Lung (tissue), 11 donors: ENCODE measurements at regions not wholly inside any gene's neighbourhood (a gene's known extent, or its start where the extent isn't known, plus 50 kb on each side); places are given as distances from the start of the nearest gene placed in this dataset.

Experiments used
- ATAC-seq: fragments of 200-7000 bp; cut with Tn5 transposase; one replicate; pipeline ENCODE4 v1.9.1; 2020; ENCODE audit warnings: moderate number of reproducible peaks; ENCODE audit not compliant: insufficient read depth, low FRiP score
- DNase-seq, 3 donors: peaks; one replicate each; pipeline ENCODE4 v3.0.0-alpha.2; 2013 to 2017
- H3K27ac ChIP-seq, 2 donors: one replicate each; pipeline ENCODE4 v1.5.1; 2013; ENCODE audit warnings: mild to moderate bottlenecking in 2 of 2, moderate library complexity in 2 of 2, control low read depth in 1 of 2, inconsistent platforms in 1 of 2, low read depth in 1 of 2, low read length in 1 of 2
- H3K27me3 ChIP-seq, 3 donors: one replicate each; pipeline ENCODE4 v1.5.1; 2013; ENCODE audit warnings: low read length in 2 of 3; ENCODE audit not compliant: control insufficient read depth in 3 of 3, insufficient read depth in 3 of 3
- H3K36me3 ChIP-seq, 4 donors: one replicate each; pipeline ENCODE4 v1.5.1; 2013; ENCODE audit warnings: low read length in 4 of 4, mild to moderate bottlenecking in 1 of 4, moderate library complexity in 1 of 4; ENCODE audit not compliant: control insufficient read depth in 4 of 4, insufficient read depth in 4 of 4
- H3K4me1 ChIP-seq, 5 donors: one replicate each; pipeline ENCODE4 v1.5.1; 2013; ENCODE audit warnings: low read length in 5 of 5, mild to moderate bottlenecking in 2 of 5, moderate library complexity in 1 of 5; ENCODE audit not compliant: control insufficient read depth in 5 of 5, insufficient read depth in 5 of 5
- H3K4me3 ChIP-seq: one replicate; pipeline ENCODE4 v1.5.1; 2013; ENCODE audit warnings: mild to moderate bottlenecking, control low read depth, moderate library complexity
- H3K9ac ChIP-seq, 2 donors: one replicate each; pipeline ENCODE4 v1.5.1; 2013; ENCODE audit warnings: low read length in 2 of 2, control low read depth in 1 of 2; ENCODE audit not compliant: insufficient read depth in 1 of 2
- H3K9me3 ChIP-seq, 4 donors: one replicate each; pipeline ENCODE4 v1.5.1; 2013; ENCODE audit warnings: low read length in 3 of 4, mild to moderate bottlenecking in 1 of 4, moderate library complexity in 1 of 4; ENCODE audit not compliant: control insufficient read depth in 4 of 4, insufficient read depth in 3 of 4
- WGBS, 2 donors: extraction: QIAGEN DNeasy Blood & Tissue Kit; methylation state at CpG; one replicate each; pipeline ENCODE4 v1.1.7; 2013; 5-methylcytosine and 5-hydroxymethylcytosine counted together
- TF ChIP-seq, protein P1 (sequence below): IDR thresholded peaks from 2 replicates; pipeline ENCODE4 v1.5.1; 2012; ENCODE audit warnings: mild to moderate bottlenecking; ENCODE audit errors: control extremely low read depth, extremely low read depth
- donor health status: control.
- donor health status: control.
- donor health status: Bipolar disorder and iron deficiency.
- donor health status: healthy.
- donor health status: DM: yes; HTN: yes; CAD: no.

GRCh38 chr14:95396221-95396620 lies 76.5 kb upstream of the CLMN start:
- no peak overlapping the region for H3K9ac ChIP-seq
- no peak for DNase-seq
- H3K27me3 ChIP-seq = no peaks in the 10 kb centered on the region
- H3K4me3 ChIP-seq = no peak overlapping the region
- H3K4me1 ChIP-seq = no peaks in the 10 kb centered on the region
- TF ChIP-seq, protein P1, sequence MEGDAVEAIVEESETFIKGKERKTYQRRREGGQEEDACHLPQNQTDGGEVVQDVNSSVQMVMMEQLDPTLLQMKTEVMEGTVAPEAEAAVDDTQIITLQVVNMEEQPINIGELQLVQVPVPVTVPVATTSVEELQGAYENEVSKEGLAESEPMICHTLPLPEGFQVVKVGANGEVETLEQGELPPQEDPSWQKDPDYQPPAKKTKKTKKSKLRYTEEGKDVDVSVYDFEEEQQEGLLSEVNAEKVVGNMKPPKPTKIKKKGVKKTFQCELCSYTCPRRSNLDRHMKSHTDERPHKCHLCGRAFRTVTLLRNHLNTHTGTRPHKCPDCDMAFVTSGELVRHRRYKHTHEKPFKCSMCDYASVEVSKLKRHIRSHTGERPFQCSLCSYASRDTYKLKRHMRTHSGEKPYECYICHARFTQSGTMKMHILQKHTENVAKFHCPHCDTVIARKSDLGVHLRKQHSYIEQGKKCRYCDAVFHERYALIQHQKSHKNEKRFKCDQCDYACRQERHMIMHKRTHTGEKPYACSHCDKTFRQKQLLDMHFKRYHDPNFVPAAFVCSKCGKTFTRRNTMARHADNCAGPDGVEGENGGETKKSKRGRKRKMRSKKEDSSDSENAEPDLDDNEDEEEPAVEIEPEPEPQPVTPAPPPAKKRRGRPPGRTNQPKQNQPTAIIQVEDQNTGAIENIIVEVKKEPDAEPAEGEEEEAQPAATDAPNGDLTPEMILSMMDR = no peak
- no peak for ATAC-seq
- H3K36me3 ChIP-seq = no peaks in the 10 kb centered on the region
- WGBS, 2 donors = 26 to 42% methylated on average over 4 of the region's 4 CpGs
- H3K27ac ChIP-seq = no peak overlapping the region
- H3K9me3 ChIP-seq = no peaks in the 10 kb centered on the region

DNA sequence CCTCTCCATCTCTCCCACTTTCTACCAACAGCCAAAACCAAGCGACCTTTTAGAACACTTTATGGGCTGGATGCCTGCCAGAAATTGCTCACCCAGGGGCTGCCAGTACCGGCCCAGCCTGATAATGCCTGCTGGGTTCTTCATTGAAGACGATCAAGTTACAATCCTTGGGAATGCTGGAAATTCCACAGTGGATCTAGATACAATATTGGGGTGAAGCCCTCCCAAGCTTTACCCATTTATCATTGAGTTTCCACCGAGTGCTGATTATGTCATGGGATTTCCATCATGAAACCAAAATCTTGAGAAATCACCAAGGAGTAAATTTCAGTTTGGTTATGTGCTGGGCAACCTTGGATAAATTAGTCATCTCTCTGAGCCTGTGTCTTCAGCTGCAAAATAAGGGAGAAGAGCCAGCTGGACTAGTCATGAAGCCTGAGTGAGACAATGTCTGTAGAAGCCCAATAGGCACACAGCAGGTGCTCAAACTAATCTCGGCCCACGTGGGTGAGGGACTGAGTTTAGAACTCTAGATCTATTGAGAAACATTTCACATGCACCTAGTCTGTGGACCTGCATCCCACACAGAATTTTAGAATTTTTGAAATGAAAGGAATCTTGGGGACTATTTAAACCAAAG lies 75.5 kb upstream of the CLMN start:
- TF ChIP-seq, protein P1 = no peak
- no peak for DNase-seq
- Histone ChIP-seq H3K27me3 (no peaks in the 10 kb centered on the region), H3K9ac (no peak overlapping the region), H3K4me3 (no peak overlapping the region), H3K27ac (no peak overlapping the region), H3K9me3 (no peaks in the 10 kb centered on the region), H3K4me1 (no peaks in the 10 kb centered on the region), H3K36me3 (no peaks in the 10 kb centered on the region)
- ATAC-seq = no peak
- 70 to 81% methylated on average over 6 of the region's 6 CpGs for WGBS, 2 donors

DNA sequence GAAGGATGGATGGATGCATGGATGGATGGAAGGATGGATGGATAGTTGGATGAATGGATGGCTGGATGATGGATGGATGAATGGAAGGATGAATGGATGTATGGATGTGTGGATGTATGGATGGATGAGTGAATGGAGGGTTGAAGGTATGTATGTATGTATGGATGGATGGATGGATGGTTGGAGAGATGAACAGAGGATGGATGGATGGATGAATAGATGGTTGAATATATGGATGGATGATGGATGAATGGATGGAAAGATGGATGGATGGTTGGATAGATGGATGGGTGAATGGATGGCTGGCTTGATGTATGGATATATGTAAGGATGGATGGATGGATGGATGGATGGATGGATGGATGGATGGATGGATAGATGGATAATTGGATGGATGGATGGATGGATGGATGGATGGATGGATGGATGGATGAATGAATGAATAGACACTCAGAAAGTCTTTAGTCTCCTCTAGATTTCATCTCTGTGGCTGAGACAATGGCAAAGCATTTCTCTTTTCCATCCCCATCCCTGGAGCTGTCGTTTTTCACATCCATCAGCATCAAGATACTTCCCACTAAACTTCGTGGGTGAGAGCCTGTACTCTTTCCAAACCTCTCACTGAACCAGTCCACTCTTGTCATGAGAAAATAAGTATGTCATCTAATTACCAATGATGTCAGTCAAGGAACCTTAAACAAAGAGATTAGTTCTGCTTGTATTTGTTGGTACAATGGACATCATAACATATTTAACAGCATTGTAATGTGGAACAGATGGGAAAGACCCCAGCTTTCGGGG lies 74.8 kb upstream of the CLMN start:
- TF ChIP-seq, protein P1 = no peak
- Histone ChIP-seq H3K9me3 (no peaks in the 10 kb centered on the region), H3K27me3 (no peaks in the 10 kb centered on the region), H3K27ac (no peak overlapping the region), H3K4me1 (no peaks in the 10 kb centered on the region), H3K9ac (no peak overlapping the region), H3K36me3 (no peaks in the 10 kb centered on the region), H3K4me3 (no peak overlapping the region)
- 75 to 89% methylated on average over 3 of the region's 3 CpGs for WGBS, 2 donors
- no peak for DNase-seq
- no peak for ATAC-seq
